OCI-LY7 (cell line): ENCODE measurements at regions not wholly inside any gene's neighbourhood (a gene's known extent, or its start where the extent isn't known, plus 50 kb on each side); places are given as distances from the start of the nearest gene placed in this dataset.

Source experiments
- BruUV-seq: library from RNA; stranded (reverse); fragments of 400-500 nt; replicated peaks from 2 replicates; lab custom pipeline; 2021; lab: Mats Ljungman, UMichigan
- CTCF ChIA-PET: fragments of 300-600 bp; sonication (Branson Sonifier 250); formaldehyde crosslinking; loops from one replicate; lab custom pipeline; 2022; ENCODE audit warnings: antibody characterized with exemption; ENCODE audit not compliant: unreplicated experiment; lab: Charles Lee
- POLR2A ChIA-PET: fragments of 300-600 bp; sonication (Branson Sonifier 250); formaldehyde crosslinking; loops from one replicate; lab custom pipeline; 2022; ENCODE audit warnings: antibody characterized with exemption; lab: Charles Lee
- DNase-seq: peaks from one replicate; pipeline ENCODE4 v3.0.0-alpha.2; 2015; ENCODE audit warnings: low spot score
- H2AFZ ChIP-seq: fragments of 200-600 bp; sonication (generic), shearing (Covaris generic); 2 replicates; pipeline ENCODE4 v1.6.1; 2014; ENCODE audit warnings: mild to moderate bottlenecking, antibody characterized with exemption, low read length, moderate library complexity
- H3K27ac ChIP-seq: fragments of 200-600 bp; sonication (generic); 2 replicates; pipeline ENCODE4 v1.5.1; 2014; ENCODE audit warnings: mixed run types, low read depth, mild to moderate bottlenecking, moderate library complexity, low read length, inconsistent platforms; ENCODE audit not compliant: poor library complexity, severe bottlenecking
- H3K36me3 ChIP-seq: fragments of 200-600 bp; sonication (generic); 2 replicates; pipeline ENCODE4 v1.6.1; 2014; ENCODE audit warnings: mild to moderate bottlenecking, antibody characterized with exemption, low read length, moderate library complexity, mixed read lengths; ENCODE audit not compliant: insufficient read depth
- H3K4me1 ChIP-seq: fragments of 200-600 bp; sonication (generic); 2 replicates; pipeline ENCODE4 v1.5.1; 2014; ENCODE audit warnings: mild to moderate bottlenecking, low read length; ENCODE audit not compliant: insufficient read depth, poor library complexity, severe bottlenecking
- H3K4me2 ChIP-seq: fragments of 200-600 bp; sonication (generic); 2 replicates; pipeline ENCODE4 v1.6.1; 2014; ENCODE audit warnings: mild to moderate bottlenecking, low read length
- H3K4me3 ChIP-seq: fragments of 200-600 bp; sonication (generic); 2 replicates; pipeline ENCODE4 v1.5.1; 2014; ENCODE audit warnings: mild to moderate bottlenecking, low read depth, low read length; ENCODE audit not compliant: poor library complexity, severe bottlenecking
- H3K79me2 ChIP-seq: fragments of 200-600 bp; sonication (generic); 2 replicates; pipeline ENCODE4 v1.6.1; 2016; ENCODE audit warnings: low read depth, mild to moderate bottlenecking, low read length, moderate library complexity, mixed read lengths; ENCODE audit not compliant: insufficient read depth
- H3K9me2 ChIP-seq: fragments of 200-600 bp; sonication (generic); 2 replicates; pipeline ENCODE4 v1.6.1; 2016; ENCODE audit warnings: mild to moderate bottlenecking, low read length, mixed read lengths; ENCODE audit not compliant: insufficient read depth
- H3K9me3 ChIP-seq: fragments of 200-600 bp; sonication (generic); 2 replicates; pipeline ENCODE4 v1.6.1; 2014; ENCODE audit warnings: mild to moderate bottlenecking, mixed run types, low read length, mixed read lengths
- H4K20me1 ChIP-seq: fragments of 200-600 bp; sonication (generic); 2 replicates; pipeline ENCODE4 v1.6.1; 2014; ENCODE audit warnings: mild to moderate bottlenecking, antibody characterized with exemption, low read length, moderate library complexity, mixed read lengths; ENCODE audit not compliant: insufficient read depth
- EZH2phosphoT487 ChIP-seq: fragments of 200-600 bp; sonication (generic); IDR thresholded peaks from 2 replicates; pipeline ENCODE4 v1.6.1; 2018; ENCODE audit warnings: low read depth, borderline replicate concordance, mild to moderate bottlenecking, mixed run types, antibody characterized with exemption, low read length, moderate library complexity, mixed read lengths
- intact Hi-C: fragments of 100-400 bp; cut with micrococcal nuclease; formaldehyde crosslinking; loops from one replicate; pipeline ENCODE4 v1.10.0; 2022; ENCODE audit not compliant: unreplicated experiment
- TF ChIP-seq, protein P1 (sequence below): fragments of 200-600 bp; sonication (generic); conservative IDR thresholded peaks from 2 replicates; pipeline ENCODE4 v1.5.1; 2014; ENCODE audit warnings: mild to moderate bottlenecking, antibody characterized with exemption, low read length, moderate library complexity, mixed read lengths

DNA sequence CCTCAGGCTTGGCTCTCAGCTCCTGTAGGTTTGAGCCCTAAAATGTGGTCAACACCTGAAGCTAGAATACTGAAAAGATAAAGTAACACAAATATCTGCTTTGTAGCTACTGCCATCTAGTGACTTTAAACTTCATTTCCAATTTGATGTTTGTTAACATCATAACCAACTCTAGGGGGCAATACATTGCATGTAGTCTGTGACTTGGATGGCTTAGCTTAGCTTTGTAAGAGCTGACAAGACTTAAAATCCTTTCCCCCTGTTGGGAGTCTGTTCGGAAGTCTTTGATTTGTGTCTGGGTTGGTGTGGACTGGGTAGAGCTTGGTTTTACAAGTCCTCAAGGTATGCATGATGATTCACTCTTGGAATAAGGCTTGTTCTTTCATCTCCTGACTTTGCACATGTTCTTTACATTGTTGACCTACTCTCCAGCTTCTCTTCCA lies 51.7 kb downstream of the SCN11A start:
- CTCF ChIA-PET = interaction anchor here (0.6 to 1.4 kb wide), 8 partner anchors 9 to 295 kb away, joined by 3 to 6 read pairs (median 3); no protein-coding TSS in a partner anchor
- Histone ChIP-seq H2AFZ (no peak overlapping the region), H3K79me2 (no peaks in the 10 kb centered on the region), H3K9me2 (no peaks in the 10 kb centered on the region), H3K9me3 (no peaks in the 10 kb centered on the region), H3K36me3 (no peaks in the 10 kb centered on the region), H3K4me3 (no peak overlapping the region), H3K4me1 (no peaks in the 10 kb centered on the region), H4K20me1 (no peaks in the 10 kb centered on the region), H3K27ac (no peak overlapping the region), H3K4me2 (no peak overlapping the region)
- POLR2A ChIA-PET = interaction anchor here (0.6 to 1.0 kb wide), 3 partner anchors 21 to 662 kb away, joined by 3 to 5 read pairs (median 3); no protein-coding TSS in a partner anchor
- no peak for TF ChIP-seq EZH2phosphoT487
- TF ChIP-seq, protein P1, sequence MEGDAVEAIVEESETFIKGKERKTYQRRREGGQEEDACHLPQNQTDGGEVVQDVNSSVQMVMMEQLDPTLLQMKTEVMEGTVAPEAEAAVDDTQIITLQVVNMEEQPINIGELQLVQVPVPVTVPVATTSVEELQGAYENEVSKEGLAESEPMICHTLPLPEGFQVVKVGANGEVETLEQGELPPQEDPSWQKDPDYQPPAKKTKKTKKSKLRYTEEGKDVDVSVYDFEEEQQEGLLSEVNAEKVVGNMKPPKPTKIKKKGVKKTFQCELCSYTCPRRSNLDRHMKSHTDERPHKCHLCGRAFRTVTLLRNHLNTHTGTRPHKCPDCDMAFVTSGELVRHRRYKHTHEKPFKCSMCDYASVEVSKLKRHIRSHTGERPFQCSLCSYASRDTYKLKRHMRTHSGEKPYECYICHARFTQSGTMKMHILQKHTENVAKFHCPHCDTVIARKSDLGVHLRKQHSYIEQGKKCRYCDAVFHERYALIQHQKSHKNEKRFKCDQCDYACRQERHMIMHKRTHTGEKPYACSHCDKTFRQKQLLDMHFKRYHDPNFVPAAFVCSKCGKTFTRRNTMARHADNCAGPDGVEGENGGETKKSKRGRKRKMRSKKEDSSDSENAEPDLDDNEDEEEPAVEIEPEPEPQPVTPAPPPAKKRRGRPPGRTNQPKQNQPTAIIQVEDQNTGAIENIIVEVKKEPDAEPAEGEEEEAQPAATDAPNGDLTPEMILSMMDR = peak; percentile 99
- DNase-seq = peak; percentile 72
- BruUV-seq = no TSS peak
- intact Hi-C loops = no loop called here

DNA sequence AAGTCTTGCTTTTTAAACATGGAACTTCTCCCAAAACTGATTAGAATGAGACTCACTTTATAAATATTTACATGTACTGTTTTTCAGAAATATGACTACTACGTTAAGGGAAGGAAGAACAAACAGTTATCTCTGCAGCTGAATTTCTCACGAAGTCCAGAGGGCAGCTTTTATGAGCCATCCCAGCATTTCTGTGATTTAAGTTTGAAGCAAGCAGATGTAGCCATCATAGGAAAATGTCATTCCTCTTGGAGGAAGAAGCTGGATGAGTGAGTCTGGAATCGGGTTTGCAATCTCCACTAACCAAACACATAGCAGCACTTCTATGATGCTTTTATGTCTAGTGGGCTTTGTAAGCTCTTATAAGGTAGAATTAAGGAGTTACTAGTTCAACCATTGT lies 53.7 kb downstream of the SCN11A start:
- H3K9me2 ChIP-seq = no peaks in the 10 kb centered on the region
- H3K9me3 ChIP-seq = no peaks in the 10 kb centered on the region
- no peak overlapping the region for H3K4me3 ChIP-seq
- DNase-seq = no peak
- no peaks in the 10 kb centered on the region for H4K20me1 ChIP-seq
- TF ChIP-seq, protein P1 = no peak
- TF ChIP-seq EZH2phosphoT487 = no peak
- no peaks in the 10 kb centered on the region for H3K79me2 ChIP-seq
- H3K36me3 ChIP-seq = no peaks in the 10 kb centered on the region
- H2AFZ ChIP-seq = no peak overlapping the region
- no TSS peak for BruUV-seq
- ChIA-PET POLR2A (interaction anchor here (0.7 kb wide), 1 partner anchor 462 kb away, joined by 3 read pairs; no protein-coding TSS in a partner anchor), CTCF (no interaction called here)
- intact Hi-C loops = loop anchor here (5.0 kb wide), 1 partner anchor 476 kb away; no protein-coding TSS in a partner anchor
- H3K4me2 ChIP-seq = no peak overlapping the region
- no peaks in the 10 kb centered on the region for H3K4me1 ChIP-seq
- H3K27ac ChIP-seq = no peak overlapping the region

DNA sequence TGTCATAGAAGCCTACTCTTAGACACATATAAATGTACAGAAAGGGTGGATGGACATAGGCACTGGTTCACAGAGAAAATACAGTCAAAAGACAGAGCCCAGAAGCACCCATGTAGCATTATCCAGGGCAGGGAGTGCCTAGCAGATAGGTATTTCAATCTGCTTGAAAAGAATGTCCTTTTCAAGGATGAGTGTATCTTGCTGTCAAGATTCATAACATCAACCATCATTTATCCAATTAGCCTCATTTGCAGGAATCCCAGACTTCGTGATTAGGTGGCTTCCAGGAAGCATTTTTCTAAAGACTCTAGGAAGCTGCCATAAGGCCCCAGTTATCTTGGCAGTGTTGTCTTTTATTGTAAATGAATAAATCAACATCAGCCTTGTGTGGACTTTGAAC lies 55.6 kb downstream of the SCN11A start:
- Histone ChIP-seq H3K4me1 (no peaks in the 10 kb centered on the region), H3K4me2 (no peak overlapping the region), H3K4me3 (no peak overlapping the region), H3K79me2 (no peaks in the 10 kb centered on the region), H3K27ac (no peak overlapping the region), H2AFZ (no peak overlapping the region), H4K20me1 (no peaks in the 10 kb centered on the region), H3K36me3 (no peaks in the 10 kb centered on the region), H3K9me2 (no peaks in the 10 kb centered on the region), H3K9me3 (no peaks in the 10 kb centered on the region)
- BruUV-seq = no TSS peak
- CTCF ChIA-PET = no interaction called here
- intact Hi-C loops = loop anchor here (5.0 kb wide), 1 partner anchor 474 kb away; no protein-coding TSS in a partner anchor
- DNase-seq = no peak
- POLR2A ChIA-PET = no interaction called here
- TF ChIP-seq, protein P1 = no peak
- TF ChIP-seq EZH2phosphoT487 = no peak
